ENCODE measurements at regions not wholly inside any gene's neighbourhood (a gene's known extent, or its start where the extent isn't known, plus 50 kb on each side); places are given as distances from the start of the nearest gene placed in this dataset.

- no peaks in the 10 kb centered on the region for H3K9me3 ChIP-seq (ENCODE audit: control insufficient read depth, insufficient read depth, low read length)
- no peak overlapping the region for H3K27ac ChIP-seq (ENCODE audit: low read depth, low read length)
- no peak overlapping the region for H3K4me3 ChIP-seq (ENCODE audit: low read depth, low read length)
- no peak overlapping the region for H3K9ac ChIP-seq (ENCODE audit: low read depth, low read length)
- no peaks in the 10 kb centered on the region; the same call in 1 of the 2 replicates for H3K4me1 ChIP-seq (ENCODE audit: control insufficient read depth, insufficient read depth, low read length)
- no peaks in the 10 kb centered on the region for H3K27me3 ChIP-seq (ENCODE audit: control insufficient read depth, insufficient read depth, low read length)
- no peaks in the 10 kb centered on the region for H3K36me3 ChIP-seq (ENCODE audit: control insufficient read depth, insufficient read depth, low read length)
Measured at GRCh38 chr1:218874313-218874712, 299.4 kb upstream of the LYPLAL1 start.

- H3K9me3 ChIP-seq (ENCODE audit: control insufficient read depth, insufficient read depth, low read length), result no peaks in the 10 kb centered on the region
- H3K4me1 ChIP-seq (ENCODE audit: control insufficient read depth, insufficient read depth, low read length), result no peaks in the 10 kb centered on the region; the same call in 1 of the 2 replicates
- H3K27me3 ChIP-seq (ENCODE audit: control insufficient read depth, insufficient read depth, low read length), result no peaks in the 10 kb centered on the region
- no peak overlapping the region for H3K27ac ChIP-seq (ENCODE audit: low read depth, low read length)
- H3K4me3 ChIP-seq (ENCODE audit: low read depth, low read length), result no peak overlapping the region
- H3K36me3 ChIP-seq (ENCODE audit: control insufficient read depth, insufficient read depth, low read length), result no peaks in the 10 kb centered on the region
- H3K9ac ChIP-seq (ENCODE audit: low read depth, low read length), result no peak overlapping the region
Measured at GRCh38 chr1:218874801-218875400, 298.8 kb upstream of the LYPLAL1 start.

- Histone ChIP-seq H3K9ac (ENCODE audit: low read depth, low read length) (no peak overlapping the region), H3K27ac (ENCODE audit: low read depth, low read length) (no peak overlapping the region), H3K27me3 (ENCODE audit: control insufficient read depth, insufficient read depth, low read length) (no peaks in the 10 kb centered on the region), H3K4me3 (ENCODE audit: low read depth, low read length) (no peak overlapping the region), H3K4me1 (ENCODE audit: control insufficient read depth, insufficient read depth, low read length) (no peaks in the 10 kb centered on the region; the same call in 1 of the 2 replicates), H3K36me3 (ENCODE audit: control insufficient read depth, insufficient read depth, low read length) (no peaks in the 10 kb centered on the region), H3K9me3 (ENCODE audit: control insufficient read depth, insufficient read depth, low read length) (no peaks in the 10 kb centered on the region)
Measured at GRCh38 chr1:218878369-218878768, 295.3 kb upstream of the LYPLAL1 start.

DNA sequence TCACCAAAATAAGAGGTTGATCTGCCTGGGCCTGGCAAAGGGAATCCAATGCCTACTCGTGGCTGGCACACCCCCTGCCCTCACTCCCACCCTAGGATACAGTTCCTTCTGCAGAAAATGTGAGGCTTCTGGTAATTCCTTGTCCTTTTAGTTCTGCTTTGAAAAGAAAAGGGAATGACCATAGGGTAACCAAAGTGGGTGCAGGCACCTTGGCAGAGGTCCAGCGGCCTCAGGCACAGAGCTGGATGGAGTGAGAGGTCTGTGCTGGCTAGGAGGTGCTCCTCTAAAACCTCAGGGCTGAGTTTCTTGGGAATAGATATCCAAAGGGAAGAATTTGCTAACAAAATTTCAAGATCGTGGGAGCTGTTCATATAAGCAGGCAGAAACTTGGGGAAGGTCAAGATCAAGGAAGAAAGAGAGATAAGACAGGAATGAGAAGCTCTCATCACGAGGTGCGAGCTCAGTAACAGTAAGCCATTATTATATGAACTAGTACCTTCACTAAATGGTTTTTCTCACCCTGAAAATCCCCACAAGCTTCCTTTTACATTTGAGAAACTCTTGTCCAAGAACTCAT, 293.1 kb upstream of the LYPLAL1 start:
- Histone ChIP-seq H3K27ac (ENCODE audit: low read depth, low read length) (no peak overlapping the region), H3K4me3 (ENCODE audit: low read depth, low read length) (no peak overlapping the region), H3K9ac (ENCODE audit: low read depth, low read length) (no peak overlapping the region), H3K4me1 (ENCODE audit: control insufficient read depth, insufficient read depth, low read length) (no peaks in the 10 kb centered on the region; the same call in 1 of the 2 replicates), H3K9me3 (ENCODE audit: control insufficient read depth, insufficient read depth, low read length) (no peaks in the 10 kb centered on the region), H3K36me3 (ENCODE audit: control insufficient read depth, insufficient read depth, low read length) (no peaks in the 10 kb centered on the region), H3K27me3 (ENCODE audit: control insufficient read depth, insufficient read depth, low read length) (no peaks in the 10 kb centered on the region)

DNA sequence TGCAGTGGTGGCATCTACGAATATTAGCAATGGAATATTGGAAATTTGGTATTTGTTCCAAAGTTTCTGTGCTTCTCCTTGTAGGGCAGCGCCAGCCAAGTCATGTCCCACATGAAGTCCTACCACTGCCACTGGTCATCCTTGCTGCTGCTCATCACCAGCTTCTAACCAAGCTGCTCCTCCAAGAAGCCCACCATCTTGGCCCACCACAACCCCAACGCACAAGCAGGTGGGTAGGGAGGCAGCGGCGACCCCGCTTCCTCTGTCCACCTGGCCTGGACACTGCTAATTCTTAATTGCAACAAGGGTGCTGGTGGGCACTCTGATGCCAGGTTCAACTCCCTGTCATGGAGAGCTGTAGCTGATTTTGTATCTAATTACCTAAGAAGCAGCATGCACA, 291.2 kb upstream of the LYPLAL1 start:
- no peaks in the 10 kb centered on the region; the same call in 1 of the 2 replicates for H3K4me1 ChIP-seq (ENCODE audit: control insufficient read depth, insufficient read depth, low read length)
- H3K9ac ChIP-seq (ENCODE audit: low read depth, low read length), result no peak overlapping the region
- H3K27ac ChIP-seq (ENCODE audit: low read depth, low read length), result no peak overlapping the region
- H3K9me3 ChIP-seq (ENCODE audit: control insufficient read depth, insufficient read depth, low read length), result no peaks in the 10 kb centered on the region
- no peak overlapping the region for H3K4me3 ChIP-seq (ENCODE audit: low read depth, low read length)
- no peaks in the 10 kb centered on the region for H3K27me3 ChIP-seq (ENCODE audit: control insufficient read depth, insufficient read depth, low read length)
- no peaks in the 10 kb centered on the region for H3K36me3 ChIP-seq (ENCODE audit: control insufficient read depth, insufficient read depth, low read length)

GRCh38 chr1:218886101-218886871, 287.4 kb upstream of the LYPLAL1 start:
- H3K9ac ChIP-seq (ENCODE audit: low read depth, low read length), result no peak overlapping the region
- H3K4me3 ChIP-seq (ENCODE audit: low read depth, low read length), result no peak overlapping the region
- H3K27ac ChIP-seq (ENCODE audit: low read depth, low read length), result no peak overlapping the region
- H3K27me3 ChIP-seq (ENCODE audit: control insufficient read depth, insufficient read depth, low read length), result no peaks in the 10 kb centered on the region
- no peaks in the 10 kb centered on the region for H3K36me3 ChIP-seq (ENCODE audit: control insufficient read depth, insufficient read depth, low read length)
- no peaks in the 10 kb centered on the region for H3K9me3 ChIP-seq (ENCODE audit: control insufficient read depth, insufficient read depth, low read length)
- H3K4me1 ChIP-seq (ENCODE audit: control insufficient read depth, insufficient read depth, low read length), result no peaks in the 10 kb centered on the region

GRCh38 chr1:218887141-218887925, 286.3 kb upstream of the LYPLAL1 start:
- H3K9me3 ChIP-seq (ENCODE audit: control insufficient read depth, insufficient read depth, low read length), result no peaks in the 10 kb centered on the region
- no peaks in the 10 kb centered on the region for H3K27me3 ChIP-seq (ENCODE audit: control insufficient read depth, insufficient read depth, low read length)
- no peak overlapping the region for H3K9ac ChIP-seq (ENCODE audit: low read depth, low read length)
- no peaks in the 10 kb centered on the region for H3K4me1 ChIP-seq (ENCODE audit: control insufficient read depth, insufficient read depth, low read length)
- no peak overlapping the region for H3K27ac ChIP-seq (ENCODE audit: low read depth, low read length)
- no peaks in the 10 kb centered on the region for H3K36me3 ChIP-seq (ENCODE audit: control insufficient read depth, insufficient read depth, low read length)
- H3K4me3 ChIP-seq (ENCODE audit: low read depth, low read length), result no peak overlapping the region

DNA sequence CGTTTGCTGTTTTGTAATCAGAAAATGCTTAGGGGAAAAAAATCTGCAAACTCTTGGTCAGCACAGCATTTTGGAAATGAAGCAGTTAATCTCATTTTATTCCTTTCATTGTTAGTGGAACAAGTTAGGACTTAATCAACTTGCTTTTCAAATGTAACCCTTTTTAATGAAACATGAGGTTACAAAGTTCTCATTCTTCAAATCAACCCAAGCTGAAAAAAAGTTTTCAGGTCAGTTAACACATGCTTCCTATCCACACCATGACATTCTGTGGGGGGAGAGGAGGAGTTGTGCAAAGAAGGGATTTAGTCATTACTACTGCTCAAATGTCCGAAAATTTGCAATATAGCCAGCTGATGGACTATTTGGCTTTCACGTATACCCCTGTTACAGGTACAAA, 283.2 kb upstream of the LYPLAL1 start:
- Histone ChIP-seq H3K27me3 (ENCODE audit: control insufficient read depth, insufficient read depth, low read length) (no peaks in the 10 kb centered on the region), H3K36me3 (ENCODE audit: control insufficient read depth, insufficient read depth, low read length) (no peaks in the 10 kb centered on the region), H3K9me3 (ENCODE audit: control insufficient read depth, insufficient read depth, low read length) (no peaks in the 10 kb centered on the region), H3K4me3 (ENCODE audit: low read depth, low read length) (no peak overlapping the region), H3K9ac (ENCODE audit: low read depth, low read length) (no peak overlapping the region), H3K4me1 (ENCODE audit: control insufficient read depth, insufficient read depth, low read length) (no peaks in the 10 kb centered on the region), H3K27ac (ENCODE audit: low read depth, low read length) (no peak overlapping the region)

DNA sequence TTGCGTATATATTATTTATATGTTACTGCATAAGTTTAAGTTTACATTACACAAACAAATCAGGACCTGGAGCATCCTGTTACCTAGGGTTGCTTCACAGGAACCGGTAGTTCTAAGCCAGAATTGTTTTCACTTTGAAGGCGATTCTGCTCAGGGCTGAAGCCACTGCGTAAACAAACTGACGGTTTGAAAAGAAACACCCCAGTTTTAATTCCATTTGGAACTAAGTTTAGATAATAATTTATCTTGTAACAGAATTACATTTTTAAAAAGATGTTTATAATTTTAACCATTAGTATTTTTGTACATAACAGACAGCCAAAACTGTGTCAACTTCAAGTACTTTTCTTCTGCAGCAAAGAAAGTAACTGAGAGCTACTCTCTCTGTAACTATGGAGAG, 282.1 kb upstream of the LYPLAL1 start:
- Histone ChIP-seq H3K4me3 (ENCODE audit: low read depth, low read length) (no peak overlapping the region), H3K4me1 (ENCODE audit: control insufficient read depth, insufficient read depth, low read length) (no peaks in the 10 kb centered on the region), H3K9me3 (ENCODE audit: control insufficient read depth, insufficient read depth, low read length) (no peaks in the 10 kb centered on the region), H3K36me3 (ENCODE audit: control insufficient read depth, insufficient read depth, low read length) (no peaks in the 10 kb centered on the region), H3K9ac (ENCODE audit: low read depth, low read length) (no peak overlapping the region), H3K27ac (ENCODE audit: low read depth, low read length) (no peak overlapping the region), H3K27me3 (ENCODE audit: control insufficient read depth, insufficient read depth, low read length) (no peaks in the 10 kb centered on the region)

DNA sequence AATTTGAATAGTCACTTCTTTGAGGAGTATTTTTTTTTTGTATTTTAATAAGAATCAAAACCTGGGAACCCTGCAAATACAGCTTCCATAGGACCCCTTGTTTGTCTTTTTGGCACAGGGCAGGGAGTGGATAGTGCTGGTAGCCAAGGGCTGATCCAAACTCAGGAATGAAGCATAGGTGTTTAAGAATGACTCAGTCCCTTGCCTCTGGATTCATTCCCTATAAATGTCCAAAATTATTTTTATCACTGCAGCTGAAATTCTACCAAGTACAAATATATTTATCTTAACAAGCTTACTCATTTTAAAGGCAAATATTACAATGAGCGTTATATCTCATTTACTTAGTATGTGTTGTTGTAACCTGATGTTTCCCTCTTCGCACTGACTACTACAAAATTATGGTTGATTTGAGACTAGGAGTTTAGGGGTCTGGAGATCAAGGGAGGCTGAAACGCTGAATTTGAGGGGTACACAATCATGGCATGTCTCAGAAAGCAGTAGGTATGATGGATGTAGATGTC, 278.6 kb upstream of the LYPLAL1 start:
- Histone ChIP-seq H3K4me3 (ENCODE audit: low read depth, low read length) (no peak overlapping the region), H3K9me3 (ENCODE audit: control insufficient read depth, insufficient read depth, low read length) (no peaks in the 10 kb centered on the region), H3K27me3 (ENCODE audit: control insufficient read depth, insufficient read depth, low read length) (no peaks in the 10 kb centered on the region), H3K4me1 (ENCODE audit: control insufficient read depth, insufficient read depth, low read length) (no peaks in the 10 kb centered on the region), H3K36me3 (ENCODE audit: control insufficient read depth, insufficient read depth, low read length) (no peaks in the 10 kb centered on the region), H3K9ac (ENCODE audit: low read depth, low read length) (no peak overlapping the region), H3K27ac (ENCODE audit: low read depth, low read length) (no peak overlapping the region)
